ENCODE measurements at regions not wholly inside any gene's neighbourhood (a gene's known extent, or its start where the extent isn't known, plus 50 kb on each side); places are given as distances from the start of the nearest gene placed in this dataset.

- no peaks in the 10 kb centered on the region for H3K27me3 ChIP-seq (ENCODE audit: control insufficient read depth, insufficient read depth, low read length)
- peaks cover 16% of the 10 kb centered on the region for H3K4me1 ChIP-seq (ENCODE audit: control insufficient read depth, insufficient read depth, low read length)
- no peaks in the 10 kb centered on the region for H3K9me3 ChIP-seq (replicated peaks; ENCODE audit: low read length)
- H3K9ac ChIP-seq (ENCODE audit: low read depth, low read length): no peak overlapping the region
- H3K4me3 ChIP-seq (ENCODE audit: low read length): no peak overlapping the region
- no peak overlapping the region for H3K4me2 ChIP-seq (ENCODE audit: low read length)
- H3K36me3 ChIP-seq (ENCODE audit: insufficient read depth, low read length): no peaks in the 10 kb centered on the region
These were observed 997.0 kb upstream of the ACVR2A start for GRCh38 chr2:146847846-146848245.

GRCh38 chr2:146844226-146844990 lies 1000.4 kb upstream of the ACVR2A start:
- Histone ChIP-seq H3K9ac (ENCODE audit: low read depth, low read length) (peak overlapping the region; percentile 57), H3K4me2 (ENCODE audit: low read length) (peak overlapping the region; percentile 66), H3K36me3 (ENCODE audit: insufficient read depth, low read length) (no peaks in the 10 kb centered on the region), H3K9me3 (replicated peaks; ENCODE audit: low read length) (no peaks in the 10 kb centered on the region), H3K27me3 (ENCODE audit: control insufficient read depth, insufficient read depth, low read length) (no peaks in the 10 kb centered on the region), H3K4me1 (ENCODE audit: control insufficient read depth, insufficient read depth, low read length) (peaks cover 13% of the 10 kb centered on the region), H3K4me3 (ENCODE audit: low read length) (no peak overlapping the region)

GRCh38 chr2:146837857-146838256 lies 1007.0 kb upstream of the ACVR2A start:
- Histone ChIP-seq H3K9ac (ENCODE audit: low read depth, low read length) (no peak overlapping the region), H3K9me3 (replicated peaks; ENCODE audit: low read length) (no peaks in the 10 kb centered on the region), H3K4me1 (ENCODE audit: control insufficient read depth, insufficient read depth, low read length) (no peaks in the 10 kb centered on the region), H3K27me3 (ENCODE audit: control insufficient read depth, insufficient read depth, low read length) (no peaks in the 10 kb centered on the region), H3K36me3 (ENCODE audit: insufficient read depth, low read length) (no peaks in the 10 kb centered on the region), H3K4me2 (ENCODE audit: low read length) (no peak overlapping the region), H3K4me3 (ENCODE audit: low read length) (no peak overlapping the region)

- peaks cover 12% of the 10 kb centered on the region for H3K4me1 ChIP-seq (ENCODE audit: control insufficient read depth, insufficient read depth, low read length)
- no peaks in the 10 kb centered on the region for H3K36me3 ChIP-seq (ENCODE audit: insufficient read depth, low read length)
- no peaks in the 10 kb centered on the region for H3K27me3 ChIP-seq (ENCODE audit: control insufficient read depth, insufficient read depth, low read length)
- no peak overlapping the region for H3K4me2 ChIP-seq (ENCODE audit: low read length)
- H3K4me3 ChIP-seq (ENCODE audit: low read length): no peak overlapping the region
- H3K9ac ChIP-seq (ENCODE audit: low read depth, low read length): no peak overlapping the region
- H3K9me3 ChIP-seq (replicated peaks; ENCODE audit: low read length): no peaks in the 10 kb centered on the region
These were observed 1018.4 kb upstream of the ACVR2A start for GRCh38 chr2:146826388-146826787.

- H3K36me3 ChIP-seq (ENCODE audit: insufficient read depth, low read length): no peaks in the 10 kb centered on the region
- no peaks in the 10 kb centered on the region for H3K9me3 ChIP-seq (replicated peaks; ENCODE audit: low read length)
- H3K4me1 ChIP-seq (ENCODE audit: control insufficient read depth, insufficient read depth, low read length): peaks cover 33% of the 10 kb centered on the region
- no peak overlapping the region for H3K4me3 ChIP-seq (ENCODE audit: low read length)
- peak overlapping the region; percentile 68 for H3K4me2 ChIP-seq (ENCODE audit: low read length)
- H3K9ac ChIP-seq (ENCODE audit: low read depth, low read length): peak overlapping the region; percentile 9
- no peaks in the 10 kb centered on the region for H3K27me3 ChIP-seq (ENCODE audit: control insufficient read depth, insufficient read depth, low read length)
These were observed 1023.0 kb upstream of the ACVR2A start for GRCh38 chr2:146821836-146822316.

GRCh38 chr2:146820672-146821071 lies 1024.2 kb upstream of the ACVR2A start:
- peak overlapping the region; percentile 68 for H3K4me2 ChIP-seq (ENCODE audit: low read length)
- H3K9me3 ChIP-seq (replicated peaks; ENCODE audit: low read length): no peaks in the 10 kb centered on the region
- no peak overlapping the region for H3K4me3 ChIP-seq (ENCODE audit: low read length)
- peak overlapping the region; percentile 9 for H3K9ac ChIP-seq (ENCODE audit: low read depth, low read length)
- no peaks in the 10 kb centered on the region for H3K27me3 ChIP-seq (ENCODE audit: control insufficient read depth, insufficient read depth, low read length)
- no peaks in the 10 kb centered on the region for H3K36me3 ChIP-seq (ENCODE audit: insufficient read depth, low read length)
- peaks cover 33% of the 10 kb centered on the region for H3K4me1 ChIP-seq (ENCODE audit: control insufficient read depth, insufficient read depth, low read length)

DNA sequence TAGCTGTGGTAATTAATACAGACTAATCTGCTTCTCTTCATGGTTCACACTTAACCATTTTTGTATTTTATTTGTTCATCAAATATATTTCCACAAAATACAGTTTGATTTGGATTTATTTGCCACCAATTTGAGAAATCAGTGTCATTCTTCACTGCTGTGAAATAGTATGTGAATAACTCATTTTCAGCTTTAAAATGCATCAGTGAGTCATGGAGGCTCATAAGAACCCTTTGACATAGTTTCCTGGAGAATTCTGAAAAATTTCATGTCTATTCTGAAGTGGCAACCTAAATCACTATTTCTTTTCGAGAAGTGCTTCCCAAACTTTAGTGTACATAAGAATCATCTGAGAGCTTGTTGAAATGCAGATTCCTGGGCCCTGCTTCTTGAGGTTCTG lies 1026.7 kb upstream of the ACVR2A start:
- Histone ChIP-seq H3K4me3 (ENCODE audit: low read length) (no peak overlapping the region), H3K9ac (ENCODE audit: low read depth, low read length) (no peak overlapping the region), H3K4me1 (ENCODE audit: control insufficient read depth, insufficient read depth, low read length) (peaks cover 33% of the 10 kb centered on the region)

GRCh38 chr2:146817613-146818012 lies 1027.2 kb upstream of the ACVR2A start:
- Histone ChIP-seq H3K9ac (ENCODE audit: low read depth, low read length) (no peak overlapping the region), H3K4me1 (ENCODE audit: control insufficient read depth, insufficient read depth, low read length) (peaks cover 33% of the 10 kb centered on the region), H3K4me2 (ENCODE audit: low read length) (no peak overlapping the region), H3K27me3 (ENCODE audit: control insufficient read depth, insufficient read depth, low read length) (no peaks in the 10 kb centered on the region), H3K9me3 (replicated peaks; ENCODE audit: low read length) (no peaks in the 10 kb centered on the region), H3K36me3 (ENCODE audit: insufficient read depth, low read length) (no peaks in the 10 kb centered on the region), H3K4me3 (ENCODE audit: low read length) (no peak overlapping the region)

More for the DNA sequence above, 1026.7 kb upstream of the ACVR2A start:
- no peaks in the 10 kb centered on the region for H3K9me3 ChIP-seq (replicated peaks; ENCODE audit: low read length)
- H3K27me3 ChIP-seq (ENCODE audit: control insufficient read depth, insufficient read depth, low read length): no peaks in the 10 kb centered on the region
- no peak overlapping the region for H3K4me2 ChIP-seq (ENCODE audit: low read length)
- H3K36me3 ChIP-seq (ENCODE audit: insufficient read depth, low read length): no peaks in the 10 kb centered on the region

DNA sequence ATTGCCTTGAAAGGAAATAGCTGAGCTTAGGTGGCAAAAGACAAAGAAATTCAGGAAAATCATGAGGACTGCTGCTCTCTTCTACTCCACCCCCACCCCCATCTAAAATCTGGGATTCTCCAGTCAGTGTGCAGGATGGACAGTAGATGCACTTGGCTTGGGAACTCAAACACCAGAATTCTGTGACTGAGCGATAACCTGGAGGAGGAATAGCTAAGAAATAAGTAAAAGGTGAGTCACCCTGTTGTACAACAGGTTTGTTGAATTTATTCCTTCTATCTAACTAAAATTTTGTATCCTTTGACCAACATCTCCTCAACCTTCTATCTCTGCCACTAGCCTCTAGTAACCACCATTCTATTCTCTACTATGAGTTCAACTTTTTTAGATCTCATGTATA lies 1029.9 kb upstream of the ACVR2A start:
- Histone ChIP-seq H3K9me3 (replicated peaks; ENCODE audit: low read length) (no peaks in the 10 kb centered on the region), H3K27me3 (ENCODE audit: control insufficient read depth, insufficient read depth, low read length) (no peaks in the 10 kb centered on the region), H3K4me1 (ENCODE audit: control insufficient read depth, insufficient read depth, low read length) (peaks cover 15% of the 10 kb centered on the region), H3K4me2 (ENCODE audit: low read length) (no peak overlapping the region), H3K9ac (ENCODE audit: low read depth, low read length) (no peak overlapping the region), H3K4me3 (ENCODE audit: low read length) (no peak overlapping the region), H3K36me3 (ENCODE audit: insufficient read depth, low read length) (no peaks in the 10 kb centered on the region)

GRCh38 chr2:146807568-146808168 lies 1037.2 kb upstream of the ACVR2A start:
- no peaks in the 10 kb centered on the region for H3K36me3 ChIP-seq (ENCODE audit: insufficient read depth, low read length)
- H3K27me3 ChIP-seq (ENCODE audit: control insufficient read depth, insufficient read depth, low read length): no peaks in the 10 kb centered on the region
- H3K4me2 ChIP-seq (ENCODE audit: low read length): peak overlapping the region; percentile 62
- peak overlapping the region; percentile 42 for H3K4me3 ChIP-seq (ENCODE audit: low read length)
- H3K4me1 ChIP-seq (ENCODE audit: control insufficient read depth, insufficient read depth, low read length): peaks cover 11% of the 10 kb centered on the region
- no peak overlapping the region for H3K9ac ChIP-seq (ENCODE audit: low read depth, low read length)
- no peaks in the 10 kb centered on the region for H3K9me3 ChIP-seq (replicated peaks; ENCODE audit: low read length)

- no peaks in the 10 kb centered on the region for H3K36me3 ChIP-seq (ENCODE audit: insufficient read depth, low read length)
- H3K4me1 ChIP-seq (ENCODE audit: control insufficient read depth, insufficient read depth, low read length): peaks cover 11% of the 10 kb centered on the region
- no peak overlapping the region for H3K4me2 ChIP-seq (ENCODE audit: low read length)
- H3K9ac ChIP-seq (ENCODE audit: low read depth, low read length): no peak overlapping the region
- H3K27me3 ChIP-seq (ENCODE audit: control insufficient read depth, insufficient read depth, low read length): no peaks in the 10 kb centered on the region
- H3K4me3 ChIP-seq (ENCODE audit: low read length): no peak overlapping the region
- no peaks in the 10 kb centered on the region for H3K9me3 ChIP-seq (replicated peaks; ENCODE audit: low read length)
These were observed 1038.3 kb upstream of the ACVR2A start for GRCh38 chr2:146806364-146807005.

Data from skeletal muscle satellite cell (primary cell).